H1 (cell line): ENCODE measurements at regions not wholly inside any gene's neighbourhood (a gene's known extent, or its start where the extent isn't known, plus 50 kb on each side); places are given as distances from the start of the nearest gene placed in this dataset.

Source experiments
- ATF3 ChIP-seq: IDR thresholded peaks from 2 replicates; pipeline ENCODE4 v1.6.1; 2011; ENCODE audit warnings: low read depth, mild to moderate bottlenecking, low read length; ENCODE audit not compliant: insufficient read depth
- EGR1 ChIP-seq: IDR thresholded peaks from 2 replicates; pipeline ENCODE4 v1.6.1; 2011; ENCODE audit warnings: low read depth, low read length, borderline replicate concordance
- JUN ChIP-seq: IDR thresholded peaks from 2 replicates; pipeline ENCODE4 v1.6.1; 2011; ENCODE audit warnings: low read depth, mild to moderate bottlenecking, improper control_type of control experiment, low read length
- KDM4A ChIP-seq: IDR thresholded peaks from one replicate; pipeline ENCODE4 v1.7.1; 2012; ENCODE audit warnings: low read depth, mild to moderate bottlenecking, moderate library complexity, low read length, inconsistent platforms; ENCODE audit not compliant: severe bottlenecking
- SIN3A ChIP-seq, 2 experiments: IDR thresholded peaks in 1 of 2; conservative IDR thresholded peaks in 1 of 2; 2 replicates each; pipeline ENCODE4 v1.6.1; 2011 to 2012; ENCODE audit warnings: low read length in 2 of 2, improper control_type of control experiment in 1 of 2, low read depth in 1 of 2, mild to moderate bottlenecking in 1 of 2
- SP1 ChIP-seq: IDR thresholded peaks from 2 replicates; pipeline ENCODE4 v1.6.1; 2011; ENCODE audit warnings: low read depth, low read length
- SP2 ChIP-seq: IDR thresholded peaks from 2 replicates; pipeline ENCODE4 v1.6.1; 2012; ENCODE audit warnings: mild to moderate bottlenecking, low read length, inconsistent platforms

- TF ChIP-seq KDM4A (no peak), SP2 (no peak), SP1 (no peak), EGR1 (no peak), ATF3 (no peak), JUN (no peak), SIN3A (conservative IDR thresholded peaks at IDR 0.05 in 1 of 2, IDR thresholded peaks at IDR 0.05 in 1 of 2; ENCODE audit: low read depth in 1 of 2, low read length in 2 of 2) (no peak)
Observed at GRCh38 chr21:16550118-16550517, 820.3 kb downstream of the USP25 start (continued).
